Activated T-cell treated with anti-CD3 and anti-CD28 coated beads, Interleukin-2, amount 50 U/mL, for 72 hours (primary cell): ENCODE measurements at regions not wholly inside any gene's neighbourhood (a gene's known extent, or its start where the extent isn't known, plus 50 kb on each side); places are given as distances from the start of the nearest gene placed in this dataset.

Experiments used
- ATAC-seq, 2 donors: fragments of 150-1000 bp; cut with Tn5 transposase; replicated peaks in 1 of 2; 2 replicates each; pipeline ENCODE4 v1.10.0; 2021; ENCODE audit warnings: moderate library complexity in 2 of 2, mild to moderate bottlenecking in 1 of 2
- DNase-seq, 2 donors: peaks; one replicate each; pipeline ENCODE4 v3.0.0; 2021 to 2022; ENCODE audit warnings: mixed read lengths in 1 of 2
- H3K27ac Mint-ChIP-seq: one replicate; pipeline ENCODE4 v1.8.0; 2022; ENCODE audit warnings: mild to moderate bottlenecking, moderate library complexity, mixed read lengths
- H3K27me3 Mint-ChIP-seq: one replicate; pipeline ENCODE4 v1.8.0; 2022; ENCODE audit warnings: low read depth, mixed read lengths
- H3K36me3 Mint-ChIP-seq, 2 donors: one replicate each; pipeline ENCODE4 v1.8.0; 2022; ENCODE audit warnings: mixed read lengths in 2 of 2, mild to moderate bottlenecking in 1 of 2; ENCODE audit not compliant: insufficient read depth in 2 of 2
- H3K4me1 Mint-ChIP-seq: one replicate; pipeline ENCODE4 v1.8.0; 2022; ENCODE audit warnings: low read depth, mixed read lengths
- H3K4me3 Mint-ChIP-seq, 2 donors: one replicate each; pipeline ENCODE4 v1.8.0; 2022; ENCODE audit warnings: mild to moderate bottlenecking in 2 of 2, mixed read lengths in 2 of 2, moderate library complexity in 2 of 2
- H3K9me3 Mint-ChIP-seq, 2 donors: one replicate each; pipeline ENCODE4 v1.8.0; 2022; ENCODE audit warnings: mixed read lengths in 2 of 2

DNA sequence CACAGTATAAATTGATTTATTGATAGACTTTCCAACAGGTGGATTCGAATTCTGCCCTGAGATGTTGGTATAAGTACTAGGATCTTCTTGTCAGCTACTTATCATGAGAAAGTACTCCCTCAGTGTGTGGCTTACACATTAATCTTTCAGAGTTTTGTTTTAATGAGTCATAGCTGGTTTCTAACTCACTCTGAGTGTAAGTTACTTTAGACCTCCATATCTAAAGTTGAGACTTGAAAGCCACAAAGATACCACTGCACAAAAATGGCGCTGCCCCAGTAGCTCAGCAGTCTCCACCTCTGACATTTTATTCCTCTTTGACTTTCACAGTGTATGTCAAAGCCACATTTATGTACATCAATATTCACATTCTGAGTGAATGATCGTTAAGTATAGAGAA is 318.5 kb downstream of the ARAP2 start:
- no peaks in the 10 kb centered on the region for H3K36me3 Mint-ChIP-seq
- ATAC-seq (peak; percentile 84 to 87), DNase-seq (peak in 1 of 2 donors; percentile 8)
- H3K4me3 Mint-ChIP-seq = no peak overlapping the region
- H3K4me1 Mint-ChIP-seq = peaks cover 7% of the 10 kb centered on the region
- no peak overlapping the region for H3K27ac Mint-ChIP-seq
- no peaks in the 10 kb centered on the region for H3K9me3 Mint-ChIP-seq
- peaks cover 7% of the 10 kb centered on the region for H3K27me3 Mint-ChIP-seq

DNA sequence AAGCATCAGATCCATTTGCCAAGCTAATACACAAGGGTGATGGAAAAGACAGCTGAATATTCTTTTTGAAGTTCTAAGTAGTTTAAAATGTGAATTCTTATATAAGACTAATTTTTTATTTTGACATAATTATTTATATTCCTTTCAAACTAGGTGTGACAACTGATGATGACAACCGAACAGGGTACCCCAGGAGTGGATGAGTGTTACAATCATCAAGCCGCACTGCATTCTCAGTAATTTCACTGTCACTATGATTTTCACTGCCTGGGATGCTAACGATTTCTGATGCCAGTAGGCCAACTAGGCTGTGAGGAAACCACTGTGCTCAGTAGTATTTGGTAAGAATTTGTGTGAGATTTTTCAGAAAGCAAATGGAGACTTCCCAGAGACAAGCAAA is 317.5 kb downstream of the ARAP2 start:
- Mint-ChIP-seq H3K36me3 (no peaks in the 10 kb centered on the region), H3K27me3 (peaks cover 7% of the 10 kb centered on the region), H3K4me3 (no peak overlapping the region), H3K27ac (no peak overlapping the region), H3K4me1 (peaks cover 7% of the 10 kb centered on the region), H3K9me3 (no peaks in the 10 kb centered on the region)
- ATAC-seq (no peak), DNase-seq (no peak)

DNA sequence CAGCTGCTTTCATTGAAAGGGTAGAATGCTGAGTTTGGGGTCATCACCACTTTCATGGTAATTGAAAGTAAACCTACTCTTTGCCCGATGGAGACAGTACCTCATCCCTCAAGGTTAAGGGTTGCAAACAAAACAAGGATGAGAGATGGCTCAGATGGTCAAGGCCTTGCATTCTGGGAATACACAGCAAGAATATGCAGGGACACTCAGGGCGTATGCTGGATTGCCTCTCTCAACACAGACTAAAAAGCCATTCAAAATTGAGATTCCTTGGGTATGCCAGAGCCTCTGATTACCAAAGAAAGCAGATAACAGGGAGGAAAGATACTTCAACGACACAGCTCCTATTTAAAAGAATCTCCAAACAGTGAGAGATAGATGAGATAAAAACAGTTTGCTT is 310.4 kb downstream of the ARAP2 start:
- Mint-ChIP-seq H3K27me3 (peaks cover 18% of the 10 kb centered on the region), H3K36me3 (no peaks in the 10 kb centered on the region), H3K4me3 (no peak overlapping the region), H3K4me1 (no peaks in the 10 kb centered on the region), H3K9me3 (no peaks in the 10 kb centered on the region), H3K27ac (no peak overlapping the region)
- ATAC-seq (no peak), DNase-seq (no peak)

DNA sequence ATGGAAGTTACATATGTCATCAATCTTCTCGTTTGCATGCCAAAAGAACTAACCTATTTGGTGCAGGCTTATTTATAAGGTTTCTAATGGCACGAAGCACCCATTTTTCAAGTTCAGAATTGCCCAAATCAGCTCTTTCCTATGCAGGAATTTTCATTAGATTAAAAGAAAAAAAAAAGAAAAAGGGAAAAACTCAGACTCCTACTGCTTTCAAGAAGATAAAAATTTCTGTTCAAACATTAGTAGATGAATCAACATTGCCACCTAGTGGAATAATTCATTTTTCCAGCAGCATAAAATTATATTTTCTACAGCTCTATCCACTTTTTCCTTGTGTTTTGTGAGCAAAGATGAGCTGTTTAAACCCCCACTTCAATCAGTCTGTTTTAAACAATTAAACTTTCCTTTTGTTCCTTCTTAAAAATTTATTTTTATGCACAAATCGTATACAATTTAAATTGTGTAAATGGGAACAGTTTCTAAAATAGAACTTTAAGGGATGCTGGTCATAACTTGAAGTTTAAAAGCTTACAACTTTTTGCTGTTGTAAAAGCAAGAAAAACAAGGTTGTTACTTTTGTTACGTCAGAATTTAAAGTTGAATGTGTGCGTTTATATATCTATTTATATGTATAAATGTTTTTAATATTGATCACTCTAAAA is 309.9 kb downstream of the ARAP2 start:
- Mint-ChIP-seq H3K27me3 (peaks cover 18% of the 10 kb centered on the region), H3K27ac (no peak overlapping the region), H3K9me3 (no peaks in the 10 kb centered on the region), H3K4me3 (no peak overlapping the region), H3K36me3 (no peaks in the 10 kb centered on the region), H3K4me1 (no peaks in the 10 kb centered on the region)
- DNase-seq = no peak
- ATAC-seq = no peak

DNA sequence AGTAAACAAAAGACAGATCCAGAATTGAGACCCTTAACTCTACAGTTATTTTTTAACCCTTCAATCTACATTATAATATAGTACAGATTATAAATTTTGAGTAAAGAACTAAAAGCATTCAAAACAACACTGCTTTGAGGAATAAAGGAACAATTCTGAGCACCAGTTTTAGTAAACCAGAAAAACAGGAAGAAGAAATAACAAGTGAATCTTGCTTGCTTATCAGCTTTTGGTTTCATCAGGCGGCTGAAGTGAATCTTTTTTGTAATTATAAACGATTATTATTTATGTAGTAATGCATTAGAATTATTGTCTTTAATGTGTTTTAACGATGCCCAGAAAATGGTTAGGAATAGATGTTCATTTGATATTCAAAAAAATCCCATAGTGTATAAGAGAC is 305.4 kb downstream of the ARAP2 start:
- no peak for DNase-seq
- no peak overlapping the region for H3K4me3 Mint-ChIP-seq
- no peak overlapping the region for H3K27ac Mint-ChIP-seq
- H3K36me3 Mint-ChIP-seq = no peaks in the 10 kb centered on the region
- no peaks in the 10 kb centered on the region for H3K4me1 Mint-ChIP-seq
- no peaks in the 10 kb centered on the region for H3K9me3 Mint-ChIP-seq
- H3K27me3 Mint-ChIP-seq = peaks cover 10% of the 10 kb centered on the region
- no peak for ATAC-seq

DNA sequence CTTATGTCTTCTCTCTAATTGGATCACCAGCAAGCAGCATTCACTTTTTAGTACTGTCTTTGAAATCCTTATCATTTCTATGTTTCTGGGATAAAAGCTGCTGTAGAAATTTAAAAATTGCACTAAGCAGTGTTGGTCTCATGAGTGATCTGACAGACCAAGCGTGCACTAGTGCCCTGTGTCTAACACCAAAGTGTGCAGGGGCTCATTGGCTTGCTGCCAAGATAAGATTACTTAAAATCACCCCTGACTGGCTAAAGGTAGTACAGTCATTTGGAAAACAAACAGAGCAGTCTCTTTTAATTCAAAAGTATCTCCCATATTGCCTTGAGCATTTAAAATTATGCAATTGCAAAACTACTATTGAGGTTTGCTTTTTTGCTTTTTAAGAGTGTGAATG is 304.6 kb downstream of the ARAP2 start:
- H3K4me1 Mint-ChIP-seq = no peaks in the 10 kb centered on the region
- DNase-seq = no peak

DNA sequence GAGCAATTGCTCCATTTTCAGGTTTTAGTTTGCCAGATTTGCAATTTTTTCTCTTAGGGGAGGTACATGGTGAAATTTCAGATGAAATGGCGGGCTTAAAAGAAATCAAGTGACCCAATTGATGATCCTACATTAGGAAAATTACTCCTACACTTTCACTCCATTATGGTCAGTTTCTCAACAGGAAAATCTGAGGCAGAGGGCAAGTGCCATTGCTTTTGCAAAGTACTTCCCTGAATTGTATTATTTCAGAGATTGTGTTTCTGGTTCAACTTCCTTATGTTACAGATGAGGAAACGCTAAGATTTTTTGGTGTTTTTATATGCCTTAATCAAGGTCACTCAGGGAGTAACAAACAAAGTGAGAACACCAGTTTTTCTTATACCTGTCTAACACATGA is 302.2 kb downstream of the ARAP2 start:
- ATAC-seq (no peak), DNase-seq (no peak)
- H3K27me3 Mint-ChIP-seq = peaks cover 8% of the 10 kb centered on the region
- H3K4me1 Mint-ChIP-seq = no peaks in the 10 kb centered on the region
- no peak overlapping the region for H3K27ac Mint-ChIP-seq
- no peaks in the 10 kb centered on the region for H3K36me3 Mint-ChIP-seq
- H3K4me3 Mint-ChIP-seq = no peak overlapping the region
- H3K9me3 Mint-ChIP-seq = no peaks in the 10 kb centered on the region

More for the DNA sequence above, 304.6 kb downstream of the ARAP2 start:
- Mint-ChIP-seq H3K27me3 (peaks cover 8% of the 10 kb centered on the region), H3K4me3 (no peak overlapping the region), H3K36me3 (no peaks in the 10 kb centered on the region), H3K9me3 (no peaks in the 10 kb centered on the region), H3K27ac (no peak overlapping the region)
- no peak for ATAC-seq

DNA sequence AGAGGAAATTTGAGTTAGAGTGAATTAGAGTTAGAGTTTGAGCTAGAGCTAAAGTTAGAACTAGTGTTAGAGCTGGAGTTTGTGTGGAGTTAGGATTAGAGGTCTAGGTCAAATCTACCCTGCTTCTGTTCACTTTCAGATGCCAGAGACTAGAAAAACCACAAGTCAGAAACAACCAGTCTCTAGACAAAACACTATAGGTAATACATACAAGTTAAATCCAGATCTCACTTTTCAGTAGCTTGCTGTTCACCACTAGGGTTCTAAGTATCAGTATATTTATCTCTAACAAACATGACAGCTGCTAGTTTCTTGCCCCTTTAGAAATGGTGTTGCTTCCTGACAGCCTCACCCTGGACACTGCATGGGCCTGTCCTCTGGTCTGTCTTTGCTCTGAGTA is 300.7 kb downstream of the ARAP2 start:
- H3K4me3 Mint-ChIP-seq = no peak overlapping the region
- no peaks in the 10 kb centered on the region for H3K4me1 Mint-ChIP-seq
- no peaks in the 10 kb centered on the region for H3K9me3 Mint-ChIP-seq
- DNase-seq = no peak
- H3K36me3 Mint-ChIP-seq = no peaks in the 10 kb centered on the region
- peaks cover 8% of the 10 kb centered on the region for H3K27me3 Mint-ChIP-seq
- H3K27ac Mint-ChIP-seq = no peak overlapping the region
- no peak for ATAC-seq

DNA sequence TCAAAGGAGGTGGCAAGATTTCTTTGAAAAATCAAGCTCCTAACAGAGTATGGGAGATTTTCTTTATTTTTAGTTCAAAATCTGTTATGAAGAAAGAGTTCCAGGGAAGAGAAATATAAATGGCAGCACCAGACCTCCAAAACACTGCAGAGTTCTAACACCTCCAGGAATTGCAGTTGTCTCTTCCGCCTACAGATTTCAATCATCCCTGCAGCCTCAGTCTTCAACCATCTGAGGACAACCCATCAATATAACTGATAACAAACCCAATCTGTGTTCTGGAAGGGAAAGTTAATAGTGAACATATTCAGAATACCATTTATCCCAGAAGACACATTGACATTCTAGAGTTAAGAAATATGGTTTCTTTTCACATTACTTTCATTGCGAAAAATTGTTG is 296.1 kb downstream of the ARAP2 start:
- Mint-ChIP-seq H3K27ac (no peak overlapping the region), H3K4me1 (no peaks in the 10 kb centered on the region), H3K4me3 (no peak overlapping the region), H3K9me3 (peaks cover 3 to 4% of the 10 kb centered on the region in 2 donors), H3K36me3 (no peaks in the 10 kb centered on the region), H3K27me3 (no peaks in the 10 kb centered on the region)
- DNase-seq (no peak), ATAC-seq (no peak)

DNA sequence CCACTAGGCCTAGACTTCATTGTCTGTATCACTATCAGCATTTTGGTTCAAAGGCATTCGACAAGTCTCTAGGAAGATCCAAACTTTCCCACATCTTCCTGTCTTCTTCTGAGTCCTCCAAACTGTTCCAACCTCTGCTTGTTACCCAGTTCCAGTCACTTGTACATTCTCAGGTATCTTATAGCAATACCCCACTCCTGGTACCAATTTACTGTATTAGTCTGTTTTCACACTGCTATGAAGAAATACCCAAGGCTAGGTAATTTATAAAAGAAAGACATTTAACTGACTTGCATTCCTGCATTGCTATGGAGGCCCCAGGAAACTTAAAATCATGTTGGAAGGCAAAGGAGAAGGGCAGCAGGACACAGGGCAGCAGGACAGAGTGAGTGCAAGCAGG is 293.9 kb downstream of the ARAP2 start:
- no peak for DNase-seq
- H3K27ac Mint-ChIP-seq = no peak overlapping the region
- ATAC-seq = no peak
- H3K27me3 Mint-ChIP-seq = no peaks in the 10 kb centered on the region
- H3K4me1 Mint-ChIP-seq = no peaks in the 10 kb centered on the region
- H3K4me3 Mint-ChIP-seq = no peak overlapping the region
- no peaks in the 10 kb centered on the region for H3K36me3 Mint-ChIP-seq
- H3K9me3 Mint-ChIP-seq = peaks cover 4 to 6% of the 10 kb centered on the region in 2 donors

DNA sequence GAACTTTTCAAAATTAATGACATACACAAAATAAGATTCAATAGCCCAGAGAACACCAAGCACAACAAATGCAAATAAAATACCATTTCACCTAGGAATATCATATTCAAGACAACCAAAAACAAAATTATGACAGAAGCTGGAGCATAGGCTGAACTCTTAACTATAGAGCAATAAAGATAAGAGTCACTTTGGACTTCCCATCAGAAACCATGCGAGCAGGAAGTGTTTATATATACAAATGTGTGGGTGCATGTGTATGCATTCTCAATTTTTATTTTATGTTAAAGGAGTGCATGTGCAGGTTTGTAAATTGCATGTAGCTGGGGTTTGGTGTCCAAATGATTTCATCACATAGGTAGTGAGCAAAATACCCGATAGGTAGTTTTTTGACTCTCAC is 291.6 kb downstream of the ARAP2 start:
- Mint-ChIP-seq H3K4me3 (no peak overlapping the region), H3K27ac (no peak overlapping the region), H3K27me3 (no peaks in the 10 kb centered on the region), H3K9me3 (peaks cover 8 to 9% of the 10 kb centered on the region in 2 donors), H3K4me1 (no peaks in the 10 kb centered on the region), H3K36me3 (peaks cover 0 to 2% of the 10 kb centered on the region in 2 donors)
- ATAC-seq = no peak
- no peak for DNase-seq

DNA sequence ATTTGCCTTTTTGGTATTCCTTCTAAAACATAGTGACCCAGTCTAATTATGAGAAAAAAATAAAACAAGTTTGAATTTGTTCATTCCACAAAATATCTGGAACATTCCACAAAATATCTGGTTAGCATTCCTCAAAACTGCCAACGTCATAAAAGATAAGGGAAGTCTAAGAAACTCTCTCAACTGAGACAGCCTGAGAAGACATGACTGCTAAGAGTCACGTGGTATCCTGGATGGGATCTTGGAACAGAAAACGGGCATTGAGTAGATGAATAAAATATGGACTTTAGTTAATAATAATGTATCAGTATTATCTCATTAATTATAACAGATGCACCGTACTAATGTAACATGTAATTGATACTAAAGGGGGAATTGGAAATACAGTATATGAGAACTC is 280.9 kb downstream of the ARAP2 start:
- H3K27me3 Mint-ChIP-seq = peaks cover 8% of the 10 kb centered on the region
- no peaks in the 10 kb centered on the region for H3K36me3 Mint-ChIP-seq
- no peaks in the 10 kb centered on the region for H3K4me1 Mint-ChIP-seq
- no peaks in the 10 kb centered on the region for H3K9me3 Mint-ChIP-seq
- no peak overlapping the region for H3K27ac Mint-ChIP-seq
- DNase-seq (no peak), ATAC-seq (no peak)
- H3K4me3 Mint-ChIP-seq = no peak overlapping the region

DNA sequence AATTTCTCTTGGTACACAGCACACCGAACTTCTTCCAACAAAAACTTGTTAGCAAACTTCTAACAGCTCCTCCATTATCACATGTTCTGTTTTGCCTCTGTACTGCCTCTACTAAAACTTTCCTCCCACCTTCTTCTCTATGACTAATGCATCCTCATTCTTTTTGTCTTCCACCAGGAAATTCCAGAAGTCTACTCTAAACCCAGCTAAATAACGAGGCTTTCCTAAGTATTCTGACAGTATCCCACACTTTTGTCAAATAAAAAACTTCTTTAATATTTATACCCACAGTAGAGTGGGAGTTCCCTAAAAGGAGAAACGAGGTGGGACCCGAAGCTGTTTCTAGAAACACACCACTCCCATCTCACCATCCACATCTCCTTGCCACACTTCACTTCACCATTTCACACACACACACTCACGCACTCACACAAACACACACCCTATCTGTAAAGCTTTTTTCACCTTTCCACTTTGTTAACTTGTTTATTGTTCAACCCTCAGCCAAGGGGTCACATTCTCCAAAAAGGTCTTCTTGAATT is 280.3 kb downstream of the ARAP2 start:
- ATAC-seq (no peak), DNase-seq (no peak)
- Mint-ChIP-seq H3K27me3 (peaks cover 8% of the 10 kb centered on the region), H3K9me3 (no peaks in the 10 kb centered on the region), H3K36me3 (no peaks in the 10 kb centered on the region), H3K27ac (no peak overlapping the region), H3K4me1 (no peaks in the 10 kb centered on the region), H3K4me3 (no peak overlapping the region)

DNA sequence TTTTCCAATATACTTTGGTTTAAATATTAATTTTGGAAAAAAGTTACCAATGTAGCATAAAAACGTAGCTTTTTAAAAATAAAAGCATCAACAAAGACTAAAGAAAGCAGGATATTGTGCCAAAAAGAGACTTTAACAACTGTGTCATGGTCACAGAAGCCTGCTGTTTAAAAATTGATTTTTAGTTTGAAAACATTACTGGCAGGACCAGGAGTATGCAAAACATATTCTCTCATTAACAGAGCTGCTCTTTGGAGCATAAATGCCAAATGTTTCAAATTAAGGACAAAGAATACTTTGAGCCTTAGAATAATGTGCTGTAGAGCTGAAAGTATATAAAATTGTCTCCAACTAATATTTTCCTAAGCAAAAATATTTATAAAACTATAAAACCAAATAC is 279.0 kb downstream of the ARAP2 start:
- H3K4me1 Mint-ChIP-seq = peaks cover 5% of the 10 kb centered on the region

More for the DNA sequence above, 279.0 kb downstream of the ARAP2 start:
- ATAC-seq (no peak), DNase-seq (no peak)
- no peak overlapping the region for H3K4me3 Mint-ChIP-seq
- no peaks in the 10 kb centered on the region for H3K27me3 Mint-ChIP-seq
- no peaks in the 10 kb centered on the region for H3K36me3 Mint-ChIP-seq
- no peaks in the 10 kb centered on the region for H3K9me3 Mint-ChIP-seq
- H3K27ac Mint-ChIP-seq = no peak overlapping the region
